HepG2 (cell line): ENCODE measurements at regions not wholly inside any gene's neighbourhood (a gene's known extent, or its start where the extent isn't known, plus 50 kb on each side); places are given as distances from the start of the nearest gene placed in this dataset.

Experiments
- JUND ChIP-seq: sonication (generic); formaldehyde crosslinking; IDR thresholded peaks from 2 replicates; pipeline ENCODE4 v1.8.0; 2022; ENCODE audit warnings: mild to moderate bottlenecking, missing genetic modification reagents
- MAF1 ChIP-seq: sonication (generic); formaldehyde crosslinking; IDR thresholded peaks from 2 replicates; pipeline ENCODE4 v1.5.0; 2020; ENCODE audit warnings: missing genetic modification reagents, borderline replicate concordance
- POLR2A ChIP-seq, 2 experiments: IDR thresholded peaks; 2 replicates each; pipeline ENCODE4 v1.6.1; 2011; ENCODE audit warnings: low read depth in 2 of 2, low read length in 2 of 2, mild to moderate bottlenecking in 1 of 2, moderate library complexity in 1 of 2; ENCODE audit not compliant: insufficient read depth in 1 of 2
- RXRA ChIP-seq: sonication (generic); formaldehyde crosslinking; IDR thresholded peaks from 2 replicates; pipeline ENCODE4 v1.5.1; 2020; ENCODE audit warnings: missing genetic modification reagents
- SIN3A ChIP-seq: IDR thresholded peaks from 2 replicates; pipeline ENCODE4 v1.6.1; 2011; ENCODE audit warnings: low read depth, mild to moderate bottlenecking, control low read depth, low read length, borderline replicate concordance
- TBL1XR1 ChIP-seq: fragments of 150-350 bp; IDR thresholded peaks from 2 replicates; pipeline ENCODE4 v1.6.1; 2014; ENCODE audit warnings: borderline replicate concordance, low read length; ENCODE audit not compliant: partially characterized antibody
- ZNF598 ChIP-seq: sonication (generic); formaldehyde crosslinking; IDR thresholded peaks from 2 replicates; pipeline ENCODE4 v1.5.1; 2020; ENCODE audit warnings: mild to moderate bottlenecking, missing genetic modification reagents, borderline replicate concordance
- ZSCAN29 ChIP-seq: sonication (generic); formaldehyde crosslinking; conservative IDR thresholded peaks from 2 replicates; pipeline ENCODE4 v1.4.0; 2020; ENCODE audit warnings: mild to moderate bottlenecking, missing genetic modification reagents
- TF ChIP-seq, protein P1 (sequence below): sonication (generic); formaldehyde crosslinking; IDR thresholded peaks from 2 replicates; pipeline ENCODE4 v1.4.0; 2020; ENCODE audit warnings: missing genetic modification reagents
- TF ChIP-seq, protein P2 (sequence below): IDR thresholded peaks from 2 replicates; pipeline ENCODE4 v1.6.1; 2016; ENCODE audit warnings: low read depth

DNA sequence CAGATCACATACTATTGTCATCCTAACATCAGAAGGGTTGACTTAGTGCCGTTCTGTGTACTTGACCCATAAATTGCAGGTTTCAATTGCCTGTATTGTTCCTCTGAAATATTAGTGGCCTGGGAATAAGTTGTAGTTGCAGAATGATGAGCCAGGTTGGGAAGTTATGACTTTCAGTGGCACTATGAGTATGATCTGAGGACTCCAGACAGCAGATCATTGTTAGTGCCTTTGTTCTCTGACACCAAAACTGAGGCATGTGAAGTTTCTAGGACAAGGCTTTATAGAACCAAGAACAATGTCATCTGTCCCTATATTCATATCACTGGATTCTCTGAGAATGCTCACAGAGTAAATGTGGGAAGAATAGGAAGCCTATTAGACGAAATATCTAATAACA lies 403.7 kb downstream of the STK39 start:
- TF ChIP-seq MAF1 (CRISPR knock-in tag): no peak
- TF ChIP-seq ZNF598 (CRISPR knock-in tag): no peak
- no peak for TF ChIP-seq RXRA (CRISPR knock-in tag)
- TF ChIP-seq JUND (CRISPR knock-in tag): no peak
- TF ChIP-seq POLR2A (IDR thresholded peaks at IDR 0.05; ENCODE audit: insufficient read depth in 1 of 2, low read depth in 2 of 2, low read length in 2 of 2): no peak
- TF ChIP-seq, protein P1, sequence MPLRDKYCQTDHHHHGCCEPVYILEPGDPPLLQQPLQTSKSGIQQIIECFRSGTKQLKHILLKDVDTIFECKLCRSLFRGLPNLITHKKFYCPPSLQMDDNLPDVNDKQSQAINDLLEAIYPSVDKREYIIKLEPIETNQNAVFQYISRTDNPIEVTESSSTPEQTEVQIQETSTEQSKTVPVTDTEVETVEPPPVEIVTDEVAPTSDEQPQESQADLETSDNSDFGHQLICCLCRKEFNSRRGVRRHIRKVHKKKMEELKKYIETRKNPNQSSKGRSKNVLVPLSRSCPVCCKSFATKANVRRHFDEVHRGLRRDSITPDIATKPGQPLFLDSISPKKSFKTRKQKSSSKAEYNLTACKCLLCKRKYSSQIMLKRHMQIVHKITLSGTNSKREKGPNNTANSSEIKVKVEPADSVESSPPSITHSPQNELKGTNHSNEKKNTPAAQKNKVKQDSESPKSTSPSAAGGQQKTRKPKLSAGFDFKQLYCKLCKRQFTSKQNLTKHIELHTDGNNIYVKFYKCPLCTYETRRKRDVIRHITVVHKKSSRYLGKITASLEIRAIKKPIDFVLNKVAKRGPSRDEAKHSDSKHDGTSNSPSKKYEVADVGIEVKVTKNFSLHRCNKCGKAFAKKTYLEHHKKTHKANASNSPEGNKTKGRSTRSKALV: no peak
- no peak for TF ChIP-seq SIN3A
- TF ChIP-seq ZSCAN29 (CRISPR knock-in tag): no peak
- TF ChIP-seq TBL1XR1: no peak
- TF ChIP-seq, protein P2, sequence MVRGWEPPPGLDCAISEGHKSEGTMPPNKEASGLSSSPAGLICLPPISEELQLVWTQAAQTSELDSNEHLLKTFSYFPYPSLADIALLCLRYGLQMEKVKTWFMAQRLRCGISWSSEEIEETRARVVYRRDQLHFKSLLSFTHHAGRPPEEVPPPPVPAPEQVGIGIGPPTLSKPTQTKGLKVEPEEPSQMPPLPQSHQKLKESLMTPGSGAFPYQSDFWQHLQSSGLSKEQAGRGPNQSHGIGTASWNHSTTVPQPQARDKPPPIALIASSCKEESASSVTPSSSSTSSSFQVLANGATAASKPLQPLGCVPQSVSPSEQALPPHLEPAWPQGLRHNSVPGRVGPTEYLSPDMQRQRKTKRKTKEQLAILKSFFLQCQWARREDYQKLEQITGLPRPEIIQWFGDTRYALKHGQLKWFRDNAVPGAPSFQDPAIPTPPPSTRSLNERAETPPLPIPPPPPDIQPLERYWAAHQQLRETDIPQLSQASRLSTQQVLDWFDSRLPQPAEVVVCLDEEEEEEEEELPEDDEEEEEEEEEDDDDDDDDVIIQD (CRISPR knock-in tag): no peak
